Neuronal stem cell (in vitro differentiated cells): ENCODE measurements at regions not wholly inside any gene's neighbourhood (a gene's known extent, or its start where the extent isn't known, plus 50 kb on each side); places are given as distances from the start of the nearest gene placed in this dataset.

Source experiments
- DNase-seq: peaks from one replicate; pipeline ENCODE4 v3.0.0-alpha.2; 2013; ENCODE audit warnings: low spot score
- H2AFZ ChIP-seq: one replicate; pipeline ENCODE4 v1.6.1; 2013; ENCODE audit warnings: mild to moderate bottlenecking, low read length, inconsistent platforms
- H2AK5ac ChIP-seq: 2 replicates; pipeline ENCODE4 v1.6.1; 2013; ENCODE audit warnings: low read depth, mild to moderate bottlenecking, inconsistent platforms, low read length, moderate library complexity, mixed read lengths
- H2BK120ac ChIP-seq: 2 replicates; pipeline ENCODE4 v1.6.1; 2013; ENCODE audit warnings: low read depth, mild to moderate bottlenecking, inconsistent platforms, low read length, moderate library complexity, mixed read lengths
- H2BK12ac ChIP-seq: one replicate; pipeline ENCODE4 v1.6.1; 2013; ENCODE audit warnings: low read length, inconsistent platforms
- H2BK15ac ChIP-seq: 2 replicates; pipeline ENCODE4 v1.6.1; 2013; ENCODE audit warnings: mild to moderate bottlenecking, low read length, inconsistent platforms, mixed read lengths
- H2BK5ac ChIP-seq: one replicate; pipeline ENCODE4 v1.6.1; 2013; ENCODE audit warnings: inconsistent platforms, mild to moderate bottlenecking, low read length, moderate library complexity
- H3K14ac ChIP-seq: one replicate; pipeline ENCODE4 v1.6.1; 2013; ENCODE audit warnings: low read length, inconsistent platforms
- H3K18ac ChIP-seq: 2 replicates; pipeline ENCODE4 v1.6.1; 2013; ENCODE audit warnings: low read length, inconsistent platforms
- H3K23ac ChIP-seq: 2 replicates; pipeline ENCODE4 v1.6.1; 2013; ENCODE audit warnings: low read depth, mild to moderate bottlenecking, mixed read lengths, low read length, inconsistent platforms; ENCODE audit not compliant: poor library complexity
- H3K27ac ChIP-seq: replicated peaks from 3 replicates; pipeline ENCODE4 v1.5.1; 2013; ENCODE audit warnings: low read length, inconsistent platforms
- H3K27me3 ChIP-seq, 3 experiments: 2 replicates each; pipeline ENCODE4 v1.6.1; 2013; ENCODE audit warnings: low read length in 3 of 3, mild to moderate bottlenecking in 2 of 3, inconsistent platforms in 1 of 3, low read depth in 1 of 3, mixed read lengths in 1 of 3, moderate library complexity in 1 of 3; ENCODE audit not compliant: control insufficient read depth in 3 of 3, insufficient read depth in 3 of 3
- H3K36me3 ChIP-seq, 2 donors: replicated peaks in 1 of 2; 2 replicates each; pipeline ENCODE4 v1.6.1; 2013; ENCODE audit warnings: low read length in 2 of 2; ENCODE audit not compliant: control insufficient read depth in 2 of 2, insufficient read depth in 2 of 2
- H3K4ac ChIP-seq: 2 replicates; pipeline ENCODE4 v1.6.1; 2013; ENCODE audit warnings: inconsistent platforms, mild to moderate bottlenecking, low read length, moderate library complexity
- H3K4me1 ChIP-seq, 2 donors: 1 replicate in 1 of 2; 2 replicates in 1 of 2; pipeline ENCODE4 v1.6.1; 2013; ENCODE audit warnings: low read length in 2 of 2, low read depth in 1 of 2; ENCODE audit not compliant: control insufficient read depth in 2 of 2, insufficient read depth in 1 of 2
- H3K4me2 ChIP-seq: one replicate; pipeline ENCODE4 v1.6.1; 2013; ENCODE audit warnings: mild to moderate bottlenecking, low read length, inconsistent platforms; ENCODE audit not compliant: insufficient read depth, poor library complexity, severe bottlenecking
- H3K4me3 ChIP-seq, 2 donors: 2 replicates each; pipeline ENCODE4 v1.5.1; 2013; ENCODE audit warnings: low read length in 2 of 2, mild to moderate bottlenecking in 2 of 2, inconsistent platforms in 1 of 2, moderate library complexity in 1 of 2
- H3K79me1 ChIP-seq: one replicate; pipeline ENCODE4 v1.6.1; 2013; ENCODE audit warnings: low read depth, mild to moderate bottlenecking, inconsistent platforms, low read length, moderate library complexity
- H3K9ac ChIP-seq: one replicate; pipeline ENCODE4 v1.6.1; 2013; ENCODE audit warnings: mild to moderate bottlenecking, low read depth, low read length, inconsistent platforms; ENCODE audit not compliant: poor library complexity
- H3K9me3 ChIP-seq, 2 donors: replicated peaks in 1 of 2; 2 replicates each; pipeline versions ENCODE3 to v1.6.1; 2013; ENCODE audit warnings: low read length in 2 of 2, mild to moderate bottlenecking in 2 of 2, inconsistent platforms in 1 of 2, low read depth in 1 of 2, mixed read lengths in 1 of 2, moderate library complexity in 1 of 2; ENCODE audit not compliant: control insufficient read depth in 2 of 2, insufficient read depth in 1 of 2
- H4K8ac ChIP-seq: one replicate; pipeline ENCODE4 v1.6.1; 2013; ENCODE audit warnings: low read depth, mild to moderate bottlenecking, inconsistent platforms, low read length, moderate library complexity
- H4K91ac ChIP-seq: one replicate; pipeline ENCODE4 v1.6.1; 2013; ENCODE audit warnings: low read length, low read depth, mild to moderate bottlenecking, inconsistent platforms; ENCODE audit not compliant: poor library complexity
- WGBS, 2 donors: extraction: QIAGEN DNeasy Blood & Tissue Kit; methylation state at CpG; one replicate each; pipeline ENCODE4 v1.1.7; 2013; ENCODE audit warnings: missing lambda C conversion rate in 2 of 2, mixed read lengths in 1 of 2; ENCODE audit not compliant: insufficient read length in 2 of 2, insufficient replicate concordance in 1 of 2; ENCODE audit errors: extremely low coverage in 2 of 2; 5-methylcytosine and 5-hydroxymethylcytosine counted together

GRCh38 chr16:54843424-54843750, 87.3 kb upstream of the IRX5 start:
- no peak overlapping the region for H2BK120ac ChIP-seq
- no peak for DNase-seq
- H2BK5ac ChIP-seq, result no peak overlapping the region
- H3K4ac ChIP-seq, result no peak overlapping the region
- no CpG with 5 or more reads among the region's 1 CpG for WGBS, 2 donors
- H2BK12ac ChIP-seq, result no peak overlapping the region
- no peak overlapping the region for H4K8ac ChIP-seq
- H3K79me1 ChIP-seq, result no peaks in the 10 kb centered on the region
- H3K9ac ChIP-seq, result no peak overlapping the region
- H3K23ac ChIP-seq, result no peak overlapping the region
- no peak overlapping the region for H3K14ac ChIP-seq
- H3K18ac ChIP-seq, result no peak overlapping the region
- no peak overlapping the region for H3K4me2 ChIP-seq
- no peak overlapping the region for H2BK15ac ChIP-seq
- no peak overlapping the region for H2AK5ac ChIP-seq
- no peaks in the 10 kb centered on the region for H3K27me3 ChIP-seq
- no peak overlapping the region for H3K27ac ChIP-seq
- H4K91ac ChIP-seq, result no peak overlapping the region
- H3K9me3 ChIP-seq, result peaks cover 2 to 8% of the 10 kb centered on the region in 2 donors
- no peaks in the 10 kb centered on the region for H3K36me3 ChIP-seq
- no peak overlapping the region for H3K4me3 ChIP-seq
- H2AFZ ChIP-seq, result no peak overlapping the region
- H3K4me1 ChIP-seq, result no peaks in the 10 kb centered on the region

- Histone ChIP-seq H2AK5ac (no peak overlapping the region), H3K23ac (no peak overlapping the region), H4K8ac (no peak overlapping the region), H3K79me1 (no peaks in the 10 kb centered on the region), H3K9me3 (peaks cover 2 to 8% of the 10 kb centered on the region in 2 donors), H2BK12ac (no peak overlapping the region), H2BK15ac (no peak overlapping the region), H2BK5ac (no peak overlapping the region), H3K4me3 (no peak overlapping the region), H3K36me3 (no peaks in the 10 kb centered on the region), H3K27ac (no peak overlapping the region), H3K18ac (no peak overlapping the region), H2BK120ac (no peak overlapping the region), H3K27me3 (no peaks in the 10 kb centered on the region), H2AFZ (no peak overlapping the region), H3K4me2 (no peak overlapping the region), H3K9ac (no peak overlapping the region), H3K4me1 (no peaks in the 10 kb centered on the region), H3K4ac (no peak overlapping the region), H3K14ac (no peak overlapping the region), H4K91ac (no peak overlapping the region)
- no peak for DNase-seq
- 100% methylated on average over 2 of the region's 5 CpGs; no CpG with 5 or more reads in 1 of the 2 donors for WGBS, 2 donors
These were observed 87.8 kb upstream of the IRX5 start for GRCh38 chr16:54842743-54843423.

GRCh38 chr16:54829691-54830090, 101.0 kb upstream of the IRX5 start:
- peaks cover 2% of the 10 kb centered on the region for H3K79me1 ChIP-seq
- H3K4me2 ChIP-seq, result no peak overlapping the region
- H3K36me3 ChIP-seq, result no peaks in the 10 kb centered on the region
- no peak overlapping the region for H3K27ac ChIP-seq
- no peaks in the 10 kb centered on the region for H3K27me3 ChIP-seq
- H4K8ac ChIP-seq, result no peak overlapping the region
- no peak overlapping the region for H2AFZ ChIP-seq
- H2BK5ac ChIP-seq, result no peak overlapping the region
- no peak overlapping the region for H2BK15ac ChIP-seq
- no peaks in the 10 kb centered on the region for H3K9me3 ChIP-seq
- no CpG with 5 or more reads among the region's 26 CpGs for WGBS, 2 donors
- H3K23ac ChIP-seq, result no peak overlapping the region
- no peaks in the 10 kb centered on the region for H3K4me1 ChIP-seq
- no peak overlapping the region for H3K14ac ChIP-seq
- no peak overlapping the region for H2AK5ac ChIP-seq
- H2BK120ac ChIP-seq, result no peak overlapping the region
- no peak overlapping the region for H3K4ac ChIP-seq
- H4K91ac ChIP-seq, result no peak overlapping the region
- DNase-seq, result no peak
- no peak overlapping the region for H2BK12ac ChIP-seq
- peak overlapping the region; percentile 81 for H3K9ac ChIP-seq
- H3K4me3 ChIP-seq, result no peak overlapping the region
- H3K18ac ChIP-seq, result no peak overlapping the region

- Histone ChIP-seq H3K36me3 (no peaks in the 10 kb centered on the region), H3K4me2 (no peak overlapping the region), H2BK5ac (no peak overlapping the region), H4K8ac (no peak overlapping the region), H2BK12ac (no peak overlapping the region), H3K9me3 (no peaks in the 10 kb centered on the region), H3K4me1 (peaks cover 0 to 2% of the 10 kb centered on the region in 2 donors), H2BK120ac (no peak overlapping the region), H3K27me3 (no peaks in the 10 kb centered on the region), H3K79me1 (no peaks in the 10 kb centered on the region), H3K14ac (no peak overlapping the region), H3K27ac (no peak overlapping the region), H2AFZ (no peak overlapping the region), H3K23ac (no peak overlapping the region), H4K91ac (no peak overlapping the region), H3K18ac (no peak overlapping the region), H3K9ac (no peak overlapping the region), H3K4me3 (no peak overlapping the region), H2AK5ac (no peak overlapping the region), H2BK15ac (no peak overlapping the region), H3K4ac (no peak overlapping the region)
- WGBS, 2 donors, result no CpG with 5 or more reads among the region's 4 CpGs
- DNase-seq, result no peak
These were observed 107.8 kb upstream of the IRX5 start for GRCh38 chr16:54822892-54823291.
